ENCODE measurements at regions not wholly inside any gene's neighbourhood (a gene's known extent, or its start where the extent isn't known, plus 50 kb on each side); places are given as distances from the start of the nearest gene placed in this dataset.

- no peak overlapping the region for H3K4me3 ChIP-seq (ENCODE audit: low read depth, low read length)
- no peak for TF ChIP-seq MYC (IDR thresholded peaks at IDR 0.05; ENCODE audit: low read depth, low read length)
- DNase-seq (ENCODE audit: low read depth): no peak
These were observed 1496.4 kb downstream of the BRD1 start for GRCh38 chr22:48331266-48331665.

- TF ChIP-seq CTCF (IDR thresholded peaks at IDR 0.05; ENCODE audit: low read depth, low read length) (no peak), POLR2A (IDR thresholded peaks at IDR 0.05; ENCODE audit: extremely low read depth, insufficient read length) (no peak), MAX (IDR thresholded peaks at IDR 0.05; ENCODE audit: low read depth, low read length) (no peak), MYC (IDR thresholded peaks at IDR 0.05; ENCODE audit: low read depth, low read length) (no peak)
- no peak overlapping the region for H3K4me3 ChIP-seq (ENCODE audit: low read depth, low read length)
- no peak for DNase-seq (ENCODE audit: low read depth)
These were observed 1500.0 kb downstream of the BRD1 start for GRCh38 chr22:48327721-48328120.

GRCh38 chr22:48323746-48324145, 1503.9 kb downstream of the BRD1 start:
- TF ChIP-seq MAX (IDR thresholded peaks at IDR 0.05; ENCODE audit: low read depth, low read length) (no peak), POLR2A (IDR thresholded peaks at IDR 0.05; ENCODE audit: extremely low read depth, insufficient read length) (no peak), CTCF (IDR thresholded peaks at IDR 0.05; ENCODE audit: low read depth, low read length) (no peak), MYC (IDR thresholded peaks at IDR 0.05; ENCODE audit: low read depth, low read length) (no peak)
- H3K4me3 ChIP-seq (ENCODE audit: low read depth, low read length): no peak overlapping the region
- no peak for DNase-seq (ENCODE audit: low read depth)

GRCh38 chr22:48322907-48323306, 1504.8 kb downstream of the BRD1 start:
- DNase-seq (ENCODE audit: low read depth): no peak
- H3K4me3 ChIP-seq (ENCODE audit: low read depth, low read length): no peak overlapping the region
- no peak for TF ChIP-seq POLR2A (IDR thresholded peaks at IDR 0.05; ENCODE audit: extremely low read depth, insufficient read length)
- TF ChIP-seq CTCF (IDR thresholded peaks at IDR 0.05; ENCODE audit: low read depth, low read length): no peak
- no peak for TF ChIP-seq MAX (IDR thresholded peaks at IDR 0.05; ENCODE audit: low read depth, low read length)
- TF ChIP-seq MYC (IDR thresholded peaks at IDR 0.05; ENCODE audit: low read depth, low read length): no peak

GRCh38 chr22:48321986-48322545, 1505.6 kb downstream of the BRD1 start:
- H3K4me3 ChIP-seq (ENCODE audit: low read depth, low read length): no peak overlapping the region
- TF ChIP-seq MYC (IDR thresholded peaks at IDR 0.05; ENCODE audit: low read depth, low read length): no peak
- TF ChIP-seq CTCF (IDR thresholded peaks at IDR 0.05; ENCODE audit: low read depth, low read length): no peak
- no peak for TF ChIP-seq MAX (IDR thresholded peaks at IDR 0.05; ENCODE audit: low read depth, low read length)
- TF ChIP-seq POLR2A (IDR thresholded peaks at IDR 0.05; ENCODE audit: extremely low read depth, insufficient read length): no peak
- no peak for DNase-seq (ENCODE audit: low read depth)

GRCh38 chr22:48320683-48321451, 1506.8 kb downstream of the BRD1 start:
- no peak for DNase-seq (ENCODE audit: low read depth)
- H3K4me3 ChIP-seq (ENCODE audit: low read depth, low read length): no peak overlapping the region
- TF ChIP-seq CTCF (IDR thresholded peaks at IDR 0.05; ENCODE audit: low read depth, low read length): no peak
- no peak for TF ChIP-seq MYC (IDR thresholded peaks at IDR 0.05; ENCODE audit: low read depth, low read length)
- TF ChIP-seq MAX (IDR thresholded peaks at IDR 0.05; ENCODE audit: low read depth, low read length): no peak
- TF ChIP-seq POLR2A (IDR thresholded peaks at IDR 0.05; ENCODE audit: extremely low read depth, insufficient read length): no peak

All from NB4 (cell line).